HEK293 (cell line): ENCODE measurements at regions not wholly inside any gene's neighbourhood (a gene's known extent, or its start where the extent isn't known, plus 50 kb on each side); places are given as distances from the start of the nearest gene placed in this dataset.

Experiments
- BCL6B ChIP-seq: fragments of 450-650 bp; formaldehyde crosslinking; IDR thresholded peaks from 2 replicates; pipeline ENCODE4 v1.5.1; 2017; ENCODE audit warnings: missing biosample characterization, missing genetic modification characterization
- CTCF ChIP-seq: fragments of 450-650 bp; formaldehyde crosslinking; IDR thresholded peaks from 2 replicates; pipeline ENCODE4 v1.5.1; 2016; ENCODE audit warnings: missing biosample characterization, missing genetic modification characterization
- TCF7L2 ChIP-seq: IDR thresholded peaks from 2 replicates; pipeline ENCODE4 v1.6.1; 2011; ENCODE audit warnings: low read depth, mild to moderate bottlenecking, inconsistent platforms, low read length, moderate library complexity, borderline replicate concordance
- ZBTB1 ChIP-seq: fragments of 450-650 bp; formaldehyde crosslinking; IDR thresholded peaks from 2 replicates; pipeline ENCODE4 v1.5.1; 2016; ENCODE audit warnings: missing biosample characterization, missing genetic modification characterization
- ZBTB11 ChIP-seq: fragments of 450-650 bp; formaldehyde crosslinking; conservative IDR thresholded peaks from 2 replicates; pipeline ENCODE4 v1.5.1; 2016; ENCODE audit warnings: low read depth, missing biosample characterization, missing genetic modification characterization
- ZBTB6 ChIP-seq: fragments of 450-650 bp; formaldehyde crosslinking; IDR thresholded peaks from 2 replicates; pipeline ENCODE4 v1.5.1; 2017; ENCODE audit warnings: missing biosample characterization, missing genetic modification characterization
- ZNF24 ChIP-seq: fragments of 450-650 bp; formaldehyde crosslinking; IDR thresholded peaks from 2 replicates; pipeline ENCODE4 v1.5.1; 2016; ENCODE audit warnings: missing biosample characterization, missing genetic modification characterization
- ZNF624 ChIP-seq: fragments of 450-650 bp; formaldehyde crosslinking; IDR thresholded peaks from 2 replicates; pipeline ENCODE4 v1.5.1; 2017; ENCODE audit warnings: missing biosample characterization, missing genetic modification characterization

- TF ChIP-seq ZBTB11 (tag by site-specific recombination) (no peak), TCF7L2 (no peak), CTCF (tag by site-specific recombination) (no peak), ZNF624 (tag by site-specific recombination) (no peak), ZNF24 (tag by site-specific recombination) (no peak), ZBTB1 (tag by site-specific recombination) (no peak), ZBTB6 (no peak), BCL6B (tag by site-specific recombination) (no peak)
Measured at GRCh38 chr12:127360580-127360979, 906.4 kb upstream of the TMEM132C start.
